GM12891 (cell line): ENCODE measurements at regions not wholly inside any gene's neighbourhood (a gene's known extent, or its start where the extent isn't known, plus 50 kb on each side); places are given as distances from the start of the nearest gene placed in this dataset.

Experiments
- POLR2A ChIP-seq: IDR thresholded peaks from 2 replicates; pipeline ENCODE4 v1.6.1; 2011; ENCODE audit warnings: low read depth, low read length, control low read depth
- POLR2AphosphoS5 ChIP-seq: IDR thresholded peaks from 2 replicates; pipeline ENCODE4 v1.6.1; 2011; ENCODE audit warnings: low read depth, low read length, control low read depth
- SPI1 ChIP-seq: IDR thresholded peaks from 2 replicates; pipeline ENCODE4 v1.6.1; 2011; ENCODE audit warnings: low read depth, low read length, control low read depth

GRCh38 chr3:116841003-116841735, 131.6 kb downstream of the TUSC7 start:
- no peak for TF ChIP-seq POLR2A
- no peak for TF ChIP-seq POLR2AphosphoS5
- TF ChIP-seq SPI1 = no peak
